Activated B cell treated with CpG ODN at 0.5 μM for 24 hours (primary cell): ENCODE measurements at regions not wholly inside any gene's neighbourhood (a gene's known extent, or its start where the extent isn't known, plus 50 kb on each side); places are given as distances from the start of the nearest gene placed in this dataset.

Experiments
- ATAC-seq: fragments of 200-7000 bp; cut with Tn5 transposase; one replicate; pipeline ENCODE4 v1.10.0; 2021; ENCODE audit warnings: low read depth, mild to moderate bottlenecking, moderate library complexity
- CTCF ChIA-PET: fragments of 350-600 bp; sonication (Branson Sonifier 250); formaldehyde crosslinking; loops from one replicate; lab custom pipeline; 2021; ENCODE audit warnings: antibody characterized with exemption; lab: Charles Lee
- POLR2A ChIA-PET: fragments of 350-600 bp; sonication (Branson Sonifier 250); formaldehyde crosslinking; loops from one replicate; lab custom pipeline; 2021; ENCODE audit warnings: antibody characterized with exemption; lab: Charles Lee
- DNase-seq: peaks from one replicate; pipeline ENCODE4 v3.0.0; 2022
- H3K27ac Mint-ChIP-seq: one replicate; pipeline ENCODE4 v1.8.0; 2020; ENCODE audit warnings: mixed read lengths
- H3K27me3 Mint-ChIP-seq: one replicate; pipeline ENCODE4 v1.8.0; 2021; ENCODE audit warnings: mixed read lengths
- H3K36me3 Mint-ChIP-seq: one replicate; pipeline ENCODE4 v1.8.0; 2021; ENCODE audit warnings: low read depth, mixed read lengths
- H3K4me1 Mint-ChIP-seq: one replicate; pipeline ENCODE4 v1.8.0; 2021; ENCODE audit warnings: mixed read lengths
- H3K4me3 Mint-ChIP-seq: one replicate; pipeline ENCODE4 v1.8.0; 2020; ENCODE audit warnings: mild to moderate bottlenecking, mixed read lengths
- H3K9me3 Mint-ChIP-seq: one replicate; pipeline ENCODE4 v1.8.0; 2020; ENCODE audit warnings: mixed read lengths
- intact Hi-C: fragments of 100-400 bp; cut with micrococcal nuclease; formaldehyde crosslinking; loops from one replicate; pipeline ENCODE4 v1.15.1; 2024
- TF ChIP-seq, protein P1 (sequence below): fragments of 200-600 bp; IDR thresholded peaks from one replicate; pipeline ENCODE4 v1.8.0; 2022; ENCODE audit warnings: antibody characterized with exemption, mild to moderate bottlenecking

DNA sequence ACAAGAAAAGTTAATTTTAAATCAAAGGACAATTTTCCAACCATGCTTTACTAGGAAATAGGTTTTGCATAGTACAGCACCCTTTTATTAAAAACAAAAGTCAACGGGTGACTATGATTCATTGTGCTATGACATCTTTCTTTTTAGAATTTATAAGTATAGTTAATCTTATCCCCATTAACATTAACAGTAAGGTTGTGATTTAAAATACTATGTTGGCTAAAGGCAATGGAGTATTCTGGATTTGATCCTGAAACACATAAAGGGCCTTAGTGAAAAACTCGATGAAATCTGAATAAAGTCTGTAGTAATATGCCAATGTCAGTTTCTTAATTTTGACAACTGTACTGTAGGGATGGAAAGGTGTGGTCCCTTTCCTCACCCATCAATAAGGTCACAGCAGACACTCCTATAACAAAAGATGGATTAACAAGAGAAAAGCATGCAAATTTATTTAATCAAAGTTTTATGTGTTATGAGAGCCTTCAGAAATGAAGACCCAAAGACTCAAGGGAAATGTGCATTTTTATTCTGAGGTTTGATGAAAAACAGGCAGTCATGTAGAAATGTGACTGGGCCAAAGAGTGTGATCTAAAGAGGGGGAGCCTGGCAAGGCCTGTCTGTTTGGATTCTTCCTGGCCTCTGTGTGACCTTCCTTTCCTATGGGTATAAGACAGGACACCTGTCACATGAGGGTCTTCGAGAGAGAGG is 731.4 kb downstream of the TSN start:
- Mint-ChIP-seq H3K4me3 (no peak overlapping the region), H3K27ac (no peak overlapping the region), H3K27me3 (no peaks in the 10 kb centered on the region), H3K9me3 (peaks cover 3% of the 10 kb centered on the region), H3K4me1 (no peaks in the 10 kb centered on the region), H3K36me3 (no peaks in the 10 kb centered on the region)
- ATAC-seq: no peak
- TF ChIP-seq, protein P1, sequence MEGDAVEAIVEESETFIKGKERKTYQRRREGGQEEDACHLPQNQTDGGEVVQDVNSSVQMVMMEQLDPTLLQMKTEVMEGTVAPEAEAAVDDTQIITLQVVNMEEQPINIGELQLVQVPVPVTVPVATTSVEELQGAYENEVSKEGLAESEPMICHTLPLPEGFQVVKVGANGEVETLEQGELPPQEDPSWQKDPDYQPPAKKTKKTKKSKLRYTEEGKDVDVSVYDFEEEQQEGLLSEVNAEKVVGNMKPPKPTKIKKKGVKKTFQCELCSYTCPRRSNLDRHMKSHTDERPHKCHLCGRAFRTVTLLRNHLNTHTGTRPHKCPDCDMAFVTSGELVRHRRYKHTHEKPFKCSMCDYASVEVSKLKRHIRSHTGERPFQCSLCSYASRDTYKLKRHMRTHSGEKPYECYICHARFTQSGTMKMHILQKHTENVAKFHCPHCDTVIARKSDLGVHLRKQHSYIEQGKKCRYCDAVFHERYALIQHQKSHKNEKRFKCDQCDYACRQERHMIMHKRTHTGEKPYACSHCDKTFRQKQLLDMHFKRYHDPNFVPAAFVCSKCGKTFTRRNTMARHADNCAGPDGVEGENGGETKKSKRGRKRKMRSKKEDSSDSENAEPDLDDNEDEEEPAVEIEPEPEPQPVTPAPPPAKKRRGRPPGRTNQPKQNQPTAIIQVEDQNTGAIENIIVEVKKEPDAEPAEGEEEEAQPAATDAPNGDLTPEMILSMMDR: no peak
- ChIA-PET CTCF (no interaction called here), POLR2A (no interaction called here)
- no peak for DNase-seq
- intact Hi-C loops: no loop called here

DNA sequence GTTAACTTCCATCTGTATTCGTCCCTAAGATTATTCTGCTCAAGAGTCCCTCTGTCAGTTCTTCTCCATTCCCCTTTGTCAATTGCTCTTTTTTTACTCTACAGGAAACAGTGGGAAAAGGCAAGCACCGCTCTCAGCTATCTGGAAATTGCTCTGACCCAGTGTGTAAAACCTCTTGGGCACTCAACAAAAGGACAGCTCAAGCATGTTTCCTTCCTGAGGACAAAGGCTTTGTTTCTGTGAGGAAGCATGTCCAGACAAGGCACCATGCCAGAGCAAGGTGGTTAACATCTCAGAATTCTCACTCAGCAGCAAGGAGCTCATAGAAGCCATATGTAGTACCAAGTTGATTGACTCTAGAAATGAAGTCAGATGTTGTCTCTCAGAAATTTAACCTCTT is 735.6 kb downstream of the TSN start:
- TF ChIP-seq, protein P1: no peak
- Mint-ChIP-seq H3K36me3 (no peaks in the 10 kb centered on the region), H3K4me1 (no peaks in the 10 kb centered on the region), H3K27me3 (no peaks in the 10 kb centered on the region), H3K4me3 (no peak overlapping the region), H3K27ac (no peak overlapping the region), H3K9me3 (peaks cover 3% of the 10 kb centered on the region)
- no peak for ATAC-seq
- intact Hi-C loops: no loop called here
- CTCF ChIA-PET: no interaction called here
- POLR2A ChIA-PET: no interaction called here
- no peak for DNase-seq

DNA sequence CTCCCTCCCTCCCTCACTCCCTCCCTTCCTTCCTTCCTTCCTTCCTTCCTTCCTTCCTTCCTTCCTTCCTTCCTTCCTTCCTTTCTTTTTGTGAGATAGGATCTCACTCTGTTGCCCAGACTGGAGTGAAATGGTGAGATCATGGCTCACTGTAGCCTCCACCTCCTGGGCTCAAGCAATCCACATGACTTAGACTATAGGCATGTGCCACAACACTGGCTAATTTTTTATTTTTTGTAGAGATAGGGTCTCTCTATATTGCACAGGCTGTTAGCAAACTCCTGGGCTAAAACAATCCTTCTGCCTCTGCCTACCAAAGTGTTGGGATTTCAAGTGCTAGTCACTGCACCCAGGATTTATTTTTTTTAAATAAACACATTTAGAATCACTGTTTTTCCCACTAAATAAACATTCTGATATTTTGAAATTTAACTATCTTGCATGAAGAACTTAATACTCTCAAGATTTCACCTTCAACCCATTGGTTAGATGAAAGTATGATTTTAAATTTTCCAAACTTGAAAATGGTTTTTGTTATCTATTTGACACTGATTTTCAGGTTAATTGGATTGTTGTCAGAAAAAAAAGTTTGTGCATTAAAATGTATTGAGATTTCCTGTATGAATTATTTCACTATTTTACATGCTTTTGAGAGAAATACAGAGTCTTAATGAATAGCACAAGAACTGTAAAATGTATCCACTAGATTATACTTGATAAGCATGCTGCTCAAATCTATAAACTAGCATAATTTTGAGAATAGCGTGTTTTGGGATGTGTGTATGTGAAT is 745.1 kb downstream of the TSN start:
- no peaks in the 10 kb centered on the region for H3K9me3 Mint-ChIP-seq
- H3K4me3 Mint-ChIP-seq: no peak overlapping the region
- no peaks in the 10 kb centered on the region for H3K36me3 Mint-ChIP-seq
- ATAC-seq (no peak), DNase-seq (no peak)
- no peak overlapping the region for H3K27ac Mint-ChIP-seq
- TF ChIP-seq, protein P1: no peak
- H3K4me1 Mint-ChIP-seq: no peaks in the 10 kb centered on the region
- intact Hi-C loops: no loop called here
- ChIA-PET CTCF (no interaction called here), POLR2A (no interaction called here)
- H3K27me3 Mint-ChIP-seq: no peaks in the 10 kb centered on the region

DNA sequence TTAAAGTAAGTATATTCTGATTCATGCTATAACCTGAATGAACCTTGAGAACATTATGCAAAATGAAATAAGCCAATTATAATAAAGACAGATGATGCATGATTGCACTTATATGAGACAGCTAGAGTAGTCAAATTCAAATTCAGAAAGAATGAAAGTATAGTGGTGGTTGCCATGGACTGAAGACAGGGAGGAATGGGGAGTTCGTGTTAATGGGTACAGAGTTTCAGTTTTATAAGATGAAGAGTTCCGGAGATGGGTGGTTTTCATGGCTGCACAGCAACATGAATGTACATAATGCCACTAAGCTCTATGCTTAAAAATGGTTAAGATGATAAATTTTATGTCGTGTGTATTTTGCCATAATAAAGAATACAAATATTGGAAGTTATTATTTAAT is 751.2 kb downstream of the TSN start:
- H3K4me1 Mint-ChIP-seq: no peaks in the 10 kb centered on the region
- no peak overlapping the region for H3K4me3 Mint-ChIP-seq
- DNase-seq (no peak), ATAC-seq (no peak)
- H3K27me3 Mint-ChIP-seq: no peaks in the 10 kb centered on the region
- POLR2A ChIA-PET: no interaction called here
- H3K36me3 Mint-ChIP-seq: no peaks in the 10 kb centered on the region
- TF ChIP-seq, protein P1: no peak
- intact Hi-C loops: no loop called here
- CTCF ChIA-PET: no interaction called here
- H3K9me3 Mint-ChIP-seq: no peaks in the 10 kb centered on the region
- no peak overlapping the region for H3K27ac Mint-ChIP-seq

DNA sequence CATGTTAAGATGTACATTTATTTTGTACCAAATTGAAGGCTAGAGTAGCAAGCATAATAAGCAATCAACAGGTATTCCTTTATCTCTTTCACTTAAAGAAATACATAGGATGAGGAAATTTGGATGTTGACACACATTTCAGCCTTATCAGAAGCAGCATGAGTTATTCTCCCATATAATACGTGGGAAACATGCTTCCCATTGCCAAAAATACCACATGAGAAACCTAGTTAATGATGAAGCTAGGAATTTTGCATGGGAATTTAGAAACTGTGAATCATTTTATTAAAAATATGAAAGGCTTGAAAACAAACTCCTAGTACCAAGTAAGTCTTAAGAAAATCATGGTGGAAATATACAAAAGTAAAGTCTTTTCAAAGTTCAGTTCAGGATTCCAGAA is 751.8 kb downstream of the TSN start:
- POLR2A ChIA-PET: no interaction called here
- ATAC-seq (no peak), DNase-seq (no peak)
- intact Hi-C loops: no loop called here
- CTCF ChIA-PET: no interaction called here
- Mint-ChIP-seq H3K27me3 (no peaks in the 10 kb centered on the region), H3K9me3 (no peaks in the 10 kb centered on the region), H3K36me3 (no peaks in the 10 kb centered on the region), H3K27ac (no peak overlapping the region), H3K4me1 (no peaks in the 10 kb centered on the region), H3K4me3 (no peak overlapping the region)
- TF ChIP-seq, protein P1: no peak
